ENCODE measurements at regions not wholly inside any gene's neighbourhood (a gene's known extent, or its start where the extent isn't known, plus 50 kb on each side); places are given as distances from the start of the nearest gene placed in this dataset.

- TF ChIP-seq CTCF (IDR thresholded peaks at IDR 0.05) (no peak), POLR2AphosphoS5 (IDR thresholded peaks at IDR 0.05) (no peak), EP300 (IDR thresholded peaks at IDR 0.05) (no peak)
Observed at GRCh38 chr12:86608638-86609037, 352.4 kb upstream of the MGAT4C start.
